NCI-H345 (cell line): ENCODE measurements at regions not wholly inside any gene's neighbourhood (a gene's known extent, or its start where the extent isn't known, plus 50 kb on each side); places are given as distances from the start of the nearest gene placed in this dataset.

Experiments used
- DNase-seq: peaks from one replicate; lab custom pipeline; 2025; lab: John Stamatoyannopoulos, UW

- no peak for DNase-seq
Measured at GRCh38 chr10:60728056-60728455, 50.2 kb upstream of the CDK1 start.

GRCh38 chr10:60726257-60726656, 52.0 kb upstream of the CDK1 start:
- DNase-seq: no peak

- no peak for DNase-seq
Measured at GRCh38 chr10:60722623-60723022, 55.7 kb upstream of the CDK1 start.

- no peak for DNase-seq
Measured at GRCh38 chr10:60719721-60720120, 58.6 kb upstream of the CDK1 start.

- DNase-seq: no peak
Measured at GRCh38 chr10:60718886-60719285, 59.4 kb upstream of the CDK1 start.

GRCh38 chr10:60717852-60718251, 60.4 kb upstream of the CDK1 start:
- DNase-seq: no peak

- DNase-seq: no peak
Measured at GRCh38 chr10:60714233-60714632, 64.0 kb upstream of the CDK1 start.

- DNase-seq: no peak
Measured at GRCh38 chr10:60711496-60711895, 66.8 kb upstream of the CDK1 start.

GRCh38 chr10:60710041-60710440, 68.2 kb upstream of the CDK1 start:
- no peak for DNase-seq

GRCh38 chr10:60708666-60709065, 69.6 kb upstream of the CDK1 start:
- DNase-seq: no peak

- no peak for DNase-seq
Measured at GRCh38 chr10:60707841-60708240, 70.4 kb upstream of the CDK1 start.

GRCh38 chr10:60706146-60706545, 72.1 kb upstream of the CDK1 start:
- no peak for DNase-seq

GRCh38 chr10:60705376-60705775, 72.9 kb upstream of the CDK1 start:
- DNase-seq: no peak

GRCh38 chr10:60704471-60704870, 73.8 kb upstream of the CDK1 start:
- DNase-seq: no peak

GRCh38 chr10:60703266-60704041, 74.8 kb upstream of the CDK1 start:
- no peak for DNase-seq

- DNase-seq: no peak
Measured at GRCh38 chr10:60687679-60688078, 90.6 kb upstream of the CDK1 start.

- no peak for DNase-seq
Measured at GRCh38 chr10:60684091-60684490, 94.2 kb upstream of the CDK1 start.

GRCh38 chr10:60681103-60681502, 97.2 kb upstream of the CDK1 start:
- no peak for DNase-seq

- no peak for DNase-seq
Measured at GRCh38 chr10:60679388-60679990, 98.8 kb upstream of the CDK1 start.

- DNase-seq: no peak
Measured at GRCh38 chr10:60678978-60679377, 99.3 kb upstream of the CDK1 start.

GRCh38 chr10:60677531-60678129, 100.6 kb upstream of the CDK1 start:
- DNase-seq: no peak

- DNase-seq: no peak
Measured at GRCh38 chr10:60675236-60675635, 103.0 kb upstream of the CDK1 start.

- no peak for DNase-seq
Measured at GRCh38 chr10:60669501-60669900, 108.8 kb upstream of the CDK1 start.
